NCI-H2107 (cell line): ENCODE measurements at regions not wholly inside any gene's neighbourhood (a gene's known extent, or its start where the extent isn't known, plus 50 kb on each side); places are given as distances from the start of the nearest gene placed in this dataset.

Source experiments
- DNase-seq: peaks from one replicate; lab custom pipeline; 2025; lab: John Stamatoyannopoulos, UW

GRCh38 chr14:22452330-22452729, 136.7 kb downstream of the DAD1 start:
- DNase-seq: no peak

- DNase-seq: no peak
Observed at GRCh38 chr14:22450266-22450665, 138.8 kb downstream of the DAD1 start.

- no peak for DNase-seq
Observed at GRCh38 chr14:22449600-22449905, 139.5 kb downstream of the DAD1 start.

GRCh38 chr14:22448905-22449599, 140.0 kb downstream of the DAD1 start:
- DNase-seq: no peak

GRCh38 chr14:22448035-22448904, 140.8 kb downstream of the DAD1 start:
- no peak for DNase-seq

- peak; percentile 59 for DNase-seq
Observed at GRCh38 chr14:22438742-22439141, 150.3 kb downstream of the DAD1 start.

GRCh38 chr14:22434901-22435550, 154.0 kb downstream of the DAD1 start:
- DNase-seq: no peak

GRCh38 chr14:22434030-22434429, 155.0 kb downstream of the DAD1 start:
- no peak for DNase-seq

GRCh38 chr14:22433069-22433468, 156.0 kb downstream of the DAD1 start:
- DNase-seq: no peak

- DNase-seq: peak; percentile 25
Observed at GRCh38 chr14:22432348-22432976, 156.6 kb downstream of the DAD1 start.

GRCh38 chr14:22429546-22430294, 159.3 kb downstream of the DAD1 start:
- DNase-seq: no peak

- no peak for DNase-seq
Observed at GRCh38 chr14:22428700-22429291, 160.2 kb downstream of the DAD1 start.

- no peak for DNase-seq
Observed at GRCh38 chr14:22427771-22428231, 161.2 kb downstream of the DAD1 start.

GRCh38 chr14:22426711-22427110, 162.3 kb downstream of the DAD1 start:
- DNase-seq: no peak

GRCh38 chr14:22423958-22424357, 165.1 kb downstream of the DAD1 start:
- DNase-seq: no peak

- DNase-seq: no peak
Observed at GRCh38 chr14:22422238-22422637, 166.8 kb downstream of the DAD1 start.

GRCh38 chr14:22420598-22421186, 168.3 kb downstream of the DAD1 start:
- no peak for DNase-seq

GRCh38 chr14:22419620-22420019, 169.4 kb downstream of the DAD1 start:
- no peak for DNase-seq

- no peak for DNase-seq
Observed at GRCh38 chr14:22418631-22419030, 170.4 kb downstream of the DAD1 start.

- DNase-seq: no peak
Observed at GRCh38 chr14:22417914-22418313, 171.1 kb downstream of the DAD1 start.

GRCh38 chr14:22416193-22416592, 172.8 kb downstream of the DAD1 start:
- no peak for DNase-seq
